GM21717 (cell line): ENCODE measurements at regions not wholly inside any gene's neighbourhood (a gene's known extent, or its start where the extent isn't known, plus 50 kb on each side); places are given as distances from the start of the nearest gene placed in this dataset.

Experiments used
- ATAC-seq: cut with Tn5 transposase; IDR thresholded peaks from one replicate; pipeline ENCODE4 v1.9.1; 2021; ENCODE audit warnings: mild to moderate bottlenecking, moderate library complexity; ENCODE audit not compliant: unreplicated experiment

DNA sequence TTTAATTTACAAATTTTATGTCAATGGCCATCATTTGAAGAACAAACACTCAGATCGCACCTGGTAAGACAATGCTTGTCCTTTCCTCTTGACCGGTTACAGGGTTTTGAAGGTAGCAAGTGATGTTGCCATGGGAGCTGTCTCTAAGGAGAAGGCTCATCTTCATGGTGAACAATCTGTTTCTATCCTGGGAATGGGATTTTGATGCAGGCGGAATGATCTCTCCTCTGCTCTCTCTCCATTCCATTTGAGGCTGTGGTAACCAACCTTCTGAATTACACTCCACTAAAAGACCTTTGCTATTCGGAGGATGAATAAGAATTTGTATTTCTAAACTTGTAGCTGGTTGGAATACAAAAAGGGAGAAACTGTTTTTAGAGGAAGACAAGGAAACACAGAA lies 57.9 kb upstream of the SLC5A9 start:
- ATAC-seq, result no peak

DNA sequence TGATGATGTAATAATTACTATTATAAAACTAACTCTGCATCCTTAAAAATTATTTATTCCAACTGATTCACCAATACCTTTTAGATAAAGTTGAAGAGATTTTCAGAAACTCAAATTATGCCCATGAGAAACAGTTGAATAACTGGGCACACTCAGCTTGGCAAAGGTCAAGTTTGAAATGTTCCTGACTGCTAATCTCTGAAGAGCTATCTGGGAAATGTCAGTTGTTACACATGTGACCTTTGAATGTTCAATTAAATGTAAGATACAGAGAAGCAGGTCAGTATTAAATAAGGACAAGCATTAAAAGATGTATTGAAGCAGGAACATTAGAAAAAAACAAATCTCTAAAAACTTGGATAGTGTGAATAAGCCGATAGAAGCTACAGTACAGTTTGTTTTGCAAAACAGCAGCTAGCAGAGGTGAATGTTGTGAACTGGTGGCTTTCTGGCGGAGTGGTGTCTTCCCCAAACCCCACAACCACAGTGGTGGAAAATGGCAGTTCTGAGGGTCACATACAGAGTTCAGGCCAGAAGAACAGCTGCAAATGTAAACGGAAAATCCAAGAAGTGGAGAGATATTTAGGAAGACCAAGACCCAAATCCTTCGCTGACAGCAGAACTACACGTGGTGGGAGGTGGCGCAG lies 61.9 kb upstream of the SLC5A9 start:
- no peak for ATAC-seq

GRCh38 chr1:48139275-48139674 lies 83.2 kb upstream of the SLC5A9 start:
- no peak for ATAC-seq

GRCh38 chr1:48127735-48128685 lies 94.5 kb upstream of the SLC5A9 start:
- no peak for ATAC-seq

DNA sequence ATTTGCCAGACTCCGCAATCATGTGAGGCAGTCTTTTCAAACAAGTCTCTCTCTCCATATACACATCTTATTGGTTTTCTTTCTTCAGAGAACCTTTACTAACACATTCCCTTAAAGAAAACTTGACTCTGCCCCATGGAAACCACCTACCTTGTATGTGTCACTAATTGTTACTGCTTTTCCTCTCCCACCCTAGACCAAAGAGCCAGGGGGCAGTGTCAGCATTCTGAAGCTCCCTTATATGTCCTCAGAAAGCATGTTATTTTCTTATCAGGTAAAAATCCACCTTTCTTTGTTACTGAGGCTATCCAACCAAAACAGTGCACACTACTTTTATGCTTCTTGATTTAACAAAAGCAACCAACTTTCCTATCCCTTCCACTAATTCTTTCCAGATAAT lies 98.9 kb upstream of the SLC5A9 start:
- no peak for ATAC-seq

GRCh38 chr1:48121955-48122354 lies 100.6 kb upstream of the SLC5A9 start:
- ATAC-seq, result no peak

- no peak for ATAC-seq
These were observed 101.9 kb upstream of the SLC5A9 start for GRCh38 chr1:48120621-48121020.

DNA sequence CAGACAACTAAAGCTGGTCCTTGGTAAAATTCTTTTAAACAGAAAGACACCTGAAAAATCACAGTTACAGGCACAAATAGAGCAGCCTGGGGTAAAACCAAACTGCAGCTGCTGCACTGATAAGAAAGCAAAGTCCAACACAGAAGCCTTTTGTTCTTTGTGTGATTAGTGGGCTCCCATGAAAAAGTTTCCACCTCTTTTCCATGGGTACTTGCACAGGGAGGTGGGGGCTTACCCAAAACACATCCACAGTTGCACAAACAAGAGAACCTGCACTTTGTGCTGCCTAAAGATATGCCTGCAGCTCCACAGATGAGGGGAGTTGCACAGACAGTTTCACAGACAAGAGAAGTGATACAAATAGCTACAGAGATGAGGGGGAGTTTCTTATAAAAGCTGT lies 106.7 kb upstream of the SLC5A9 start:
- no peak for ATAC-seq

- no peak for ATAC-seq
These were observed 107.7 kb upstream of the SLC5A9 start for GRCh38 chr1:48114596-48115382.

DNA sequence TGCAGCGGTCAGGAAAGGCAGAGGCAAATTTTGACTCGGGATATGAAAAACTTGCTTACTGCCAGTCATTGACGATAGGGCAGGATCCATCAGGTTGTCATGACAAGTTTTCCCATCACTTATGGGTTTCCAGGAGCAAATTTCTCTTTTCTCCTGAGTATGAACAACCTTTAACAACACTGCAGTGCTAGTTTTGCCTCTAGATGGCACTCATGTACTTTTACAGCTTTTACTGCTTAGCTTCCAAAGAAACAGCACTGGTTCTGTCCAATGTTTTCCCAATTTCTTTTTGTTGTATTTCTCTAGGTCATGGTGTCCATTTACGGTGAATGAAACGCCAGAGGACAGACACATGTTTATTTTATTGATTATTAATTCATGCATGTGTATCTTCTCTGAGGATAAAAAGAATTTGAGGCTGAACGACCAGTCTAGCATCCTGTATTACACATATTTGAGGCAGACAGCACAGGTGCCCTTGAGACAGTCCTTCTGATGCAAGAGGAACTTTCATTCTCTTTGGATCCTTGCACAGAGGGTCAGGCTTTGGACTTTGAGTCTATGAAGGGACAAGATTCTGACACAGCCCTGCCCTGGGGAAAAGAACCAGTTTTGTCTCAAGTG lies 112.3 kb upstream of the TRABD2B start:
- no peak for ATAC-seq

DNA sequence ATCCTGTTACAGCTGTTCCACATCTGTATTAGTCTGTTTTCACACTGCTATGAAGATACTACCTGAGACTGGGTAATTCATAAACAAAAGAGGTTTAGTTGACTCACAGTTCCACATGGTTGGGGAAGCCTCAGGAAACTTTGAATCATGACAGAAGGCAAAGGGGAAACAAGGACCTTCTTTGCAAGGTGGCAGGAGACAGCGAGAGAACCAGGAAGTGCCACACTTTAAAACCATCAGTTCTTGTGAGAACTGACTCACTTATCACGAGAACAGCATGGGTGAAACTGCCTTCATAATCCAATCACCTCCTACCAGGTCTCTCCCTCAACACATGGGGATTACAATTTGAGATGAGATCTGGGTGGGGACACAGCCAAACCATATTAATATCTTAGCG lies 110.3 kb upstream of the TRABD2B start:
- no peak for ATAC-seq

DNA sequence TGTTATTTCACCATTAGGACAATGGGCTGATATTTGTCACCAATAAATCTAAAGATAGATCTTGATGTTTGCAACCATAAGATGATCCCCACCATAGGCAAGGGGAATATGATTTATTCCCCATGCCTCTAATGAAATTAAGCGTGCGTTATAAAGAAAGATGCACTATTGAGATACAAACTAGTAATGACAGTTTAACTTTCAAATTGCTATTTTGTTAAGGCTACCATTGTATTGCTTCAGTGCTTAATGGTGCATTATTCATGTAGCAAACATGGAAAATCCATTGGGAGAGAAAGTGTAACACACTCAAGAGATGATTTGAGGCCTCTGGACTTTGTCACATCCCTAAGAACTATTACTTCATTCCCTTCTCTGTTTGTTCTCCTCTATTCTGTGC lies 108.9 kb upstream of the TRABD2B start:
- no peak for ATAC-seq

- no peak for ATAC-seq
These were observed 108.0 kb upstream of the TRABD2B start for GRCh38 chr1:48105165-48105564.

DNA sequence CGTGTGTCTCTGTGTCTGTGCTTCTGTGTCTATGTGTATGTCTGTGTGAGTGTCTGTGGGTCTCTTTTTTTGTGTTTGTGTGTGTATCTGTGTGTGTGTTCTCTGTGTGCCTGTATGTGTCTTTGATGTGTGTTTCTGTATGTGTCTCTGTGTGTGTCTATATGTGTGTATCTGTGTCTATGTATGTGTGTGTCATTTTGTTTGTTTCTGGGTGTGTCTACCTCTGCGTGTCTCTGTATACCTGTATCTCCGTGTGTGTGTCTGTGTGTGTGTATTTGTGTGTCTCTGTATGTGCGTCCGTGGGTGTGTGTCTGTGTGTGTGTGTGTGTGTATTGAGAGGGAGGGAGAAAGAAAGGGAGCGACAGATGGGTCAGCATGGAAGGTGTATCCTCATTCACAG lies 106.3 kb upstream of the TRABD2B start:
- ATAC-seq, result no peak

GRCh38 chr1:48102766-48103165 lies 105.6 kb upstream of the TRABD2B start:
- no peak for ATAC-seq

- ATAC-seq, result no peak
These were observed 102.0 kb upstream of the TRABD2B start for GRCh38 chr1:48099072-48099773.

GRCh38 chr1:48093696-48094528 lies 96.7 kb upstream of the TRABD2B start:
- peak; percentile 96 for ATAC-seq

GRCh38 chr1:48093147-48093546 lies 96.0 kb upstream of the TRABD2B start:
- ATAC-seq, result no peak

DNA sequence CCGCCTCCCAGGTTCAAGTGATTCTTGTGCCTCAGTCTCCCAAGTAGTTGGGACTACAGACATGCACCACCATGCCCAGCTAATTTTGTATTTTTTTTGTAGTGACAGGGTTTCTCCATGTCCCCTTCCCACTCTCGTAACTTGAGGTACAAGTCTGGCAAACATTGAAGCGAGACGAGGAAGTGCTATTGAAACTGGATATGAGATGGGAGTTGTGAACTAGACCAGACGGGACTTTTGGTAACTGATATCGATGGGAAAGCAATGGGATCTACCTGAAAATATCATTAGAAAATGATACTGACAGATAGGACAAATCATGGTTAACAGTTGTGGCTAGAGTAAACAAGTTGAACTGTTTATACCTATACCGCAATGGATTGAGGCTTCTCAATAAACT lies 95.2 kb upstream of the TRABD2B start:
- no peak for ATAC-seq
